IMR-90 (cell line): ENCODE measurements at regions not wholly inside any gene's neighbourhood (a gene's known extent, or its start where the extent isn't known, plus 50 kb on each side); places are given as distances from the start of the nearest gene placed in this dataset.
"Not testable (repeated sequence)": the region's sequence is repeated elsewhere in the genome, so short reads cannot be mapped to it uniquely, and the experiment has no call there.

Experiments
- CTCF ChIP-seq: conservative IDR thresholded peaks from 2 replicates; pipeline ENCODE4 v1.5.1; 2012; ENCODE audit warnings: mild to moderate bottlenecking, low read depth, low read length, improper control_type of control experiment
- ELK1 ChIP-seq: fragments of 150-350 bp; IDR thresholded peaks from 2 replicates; pipeline ENCODE4 v1.6.1; 2016; ENCODE audit warnings: low read depth, mild to moderate bottlenecking, low read length, moderate library complexity, borderline replicate concordance
- RFX5 ChIP-seq: IDR thresholded peaks from 2 replicates; pipeline ENCODE4 v1.8.0; 2012; ENCODE audit warnings: low read depth, mild to moderate bottlenecking, low read length, moderate library complexity

GRCh38 chr6:60395261-60395660, 1890.8 kb downstream of the KHDRBS2 start:
- not testable (repeated sequence) for TF ChIP-seq RFX5, CTCF, ELK1
